Uterus (tissue), 3 donors: ENCODE measurements at regions not wholly inside any gene's neighbourhood (a gene's known extent, or its start where the extent isn't known, plus 50 kb on each side); places are given as distances from the start of the nearest gene placed in this dataset.

Experiments
- DNase-seq, 2 donors: peaks; one replicate each; pipeline ENCODE4 v3.0.0-alpha.2; 2019 to 2020
- H3K27ac ChIP-seq, 2 donors: fragments of 200-600 bp; sonication (generic); 1 replicate in 1 of 2; 2 replicates in 1 of 2; pipeline ENCODE4 v1.5.1; 2016 to 2018
- H3K27me3 ChIP-seq, 2 donors: fragments of 200-600 bp; sonication (generic); one replicate each; pipeline ENCODE4 v1.5.1; 2018 to 2019; ENCODE audit warnings: control low read depth in 1 of 2
- H3K36me3 ChIP-seq, 2 donors: fragments of 200-600 bp; sonication (generic); one replicate each; pipeline ENCODE4 v1.5.1; 2019; ENCODE audit warnings: control low read depth in 1 of 2
- H3K4me1 ChIP-seq, 2 donors: fragments of 200-600 bp; sonication (generic); one replicate each; pipeline ENCODE4 v1.5.1; 2018 to 2019; ENCODE audit warnings: control low read depth in 1 of 2
- H3K4me3 ChIP-seq, 2 donors: fragments of 200-600 bp; sonication (generic); 1 replicate in 1 of 2; 2 replicates in 1 of 2; pipeline ENCODE4 v1.5.1; 2018 to 2019; ENCODE audit warnings: mild to moderate bottlenecking in 1 of 2
- H3K9me3 ChIP-seq, 2 donors: fragments of 200-600 bp; sonication (generic); one replicate each; pipeline ENCODE4 v1.5.1; 2019; ENCODE audit warnings: control low read depth in 1 of 2
- POLR2A ChIP-seq, 2 donors: fragments of 450-650 bp; IDR thresholded peaks; one replicate each; pipeline ENCODE4 v1.6.1; 2016; ENCODE audit warnings: antibody characterized with exemption in 2 of 2, mild to moderate bottlenecking in 1 of 2, moderate library complexity in 1 of 2
- intact Hi-C: fragments of 100-400 bp; cut with DNase I; formaldehyde crosslinking; loops from one replicate; pipeline ENCODE4 v1.15.1; 2023; ENCODE audit warnings: low total_unique reads
- TF ChIP-seq, protein P1 (sequence below), 4 experiments: fragments of 200-600 bp in 2 of 4; fragments of 450-650 bp in 2 of 4; sonication (generic) in 2 of 4; IDR thresholded peaks; one replicate each; pipeline ENCODE4 v1.5.1; 2016 to 2019; ENCODE audit warnings: antibody characterized with exemption in 4 of 4, mild to moderate bottlenecking in 2 of 4, moderate library complexity in 1 of 4
- donor health status: DM: yes; HTN: yes; CAD: no.

DNA sequence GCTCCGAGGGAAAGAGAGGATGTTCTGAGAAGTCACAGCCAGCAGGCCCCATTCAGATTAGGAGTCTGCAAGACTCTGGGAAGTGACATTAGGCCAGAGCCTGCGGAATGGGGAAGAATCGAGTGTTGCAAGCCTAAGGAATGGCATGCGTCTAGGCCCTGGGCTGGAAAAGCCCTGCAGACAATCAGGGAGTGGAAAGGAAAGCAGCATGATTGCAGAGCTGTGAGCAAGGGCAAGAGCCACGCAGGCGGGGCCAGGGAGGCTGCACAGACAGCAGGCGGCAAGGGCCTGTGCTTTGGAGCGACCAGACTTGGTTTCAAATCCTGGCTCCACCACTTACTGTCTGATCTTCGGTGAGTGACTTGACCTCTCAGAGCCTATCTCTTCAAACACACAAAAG lies 118.2 kb downstream of the RRAGC start:
- Histone ChIP-seq H3K4me3 (no peak overlapping the region), H3K4me1 (no peaks in the 10 kb centered on the region), H3K36me3 (no peaks in the 10 kb centered on the region), H3K9me3 (no peaks in the 10 kb centered on the region), H3K27ac (no peak overlapping the region), H3K27me3 (no peaks in the 10 kb centered on the region)
- TF ChIP-seq, protein P1, sequence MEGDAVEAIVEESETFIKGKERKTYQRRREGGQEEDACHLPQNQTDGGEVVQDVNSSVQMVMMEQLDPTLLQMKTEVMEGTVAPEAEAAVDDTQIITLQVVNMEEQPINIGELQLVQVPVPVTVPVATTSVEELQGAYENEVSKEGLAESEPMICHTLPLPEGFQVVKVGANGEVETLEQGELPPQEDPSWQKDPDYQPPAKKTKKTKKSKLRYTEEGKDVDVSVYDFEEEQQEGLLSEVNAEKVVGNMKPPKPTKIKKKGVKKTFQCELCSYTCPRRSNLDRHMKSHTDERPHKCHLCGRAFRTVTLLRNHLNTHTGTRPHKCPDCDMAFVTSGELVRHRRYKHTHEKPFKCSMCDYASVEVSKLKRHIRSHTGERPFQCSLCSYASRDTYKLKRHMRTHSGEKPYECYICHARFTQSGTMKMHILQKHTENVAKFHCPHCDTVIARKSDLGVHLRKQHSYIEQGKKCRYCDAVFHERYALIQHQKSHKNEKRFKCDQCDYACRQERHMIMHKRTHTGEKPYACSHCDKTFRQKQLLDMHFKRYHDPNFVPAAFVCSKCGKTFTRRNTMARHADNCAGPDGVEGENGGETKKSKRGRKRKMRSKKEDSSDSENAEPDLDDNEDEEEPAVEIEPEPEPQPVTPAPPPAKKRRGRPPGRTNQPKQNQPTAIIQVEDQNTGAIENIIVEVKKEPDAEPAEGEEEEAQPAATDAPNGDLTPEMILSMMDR (IDR thresholded peaks at IDR 0.05) = no peak
- no peak for TF ChIP-seq POLR2A (IDR thresholded peaks at IDR 0.05)
- DNase-seq = no peak
- intact Hi-C loops = no loop called here

DNA sequence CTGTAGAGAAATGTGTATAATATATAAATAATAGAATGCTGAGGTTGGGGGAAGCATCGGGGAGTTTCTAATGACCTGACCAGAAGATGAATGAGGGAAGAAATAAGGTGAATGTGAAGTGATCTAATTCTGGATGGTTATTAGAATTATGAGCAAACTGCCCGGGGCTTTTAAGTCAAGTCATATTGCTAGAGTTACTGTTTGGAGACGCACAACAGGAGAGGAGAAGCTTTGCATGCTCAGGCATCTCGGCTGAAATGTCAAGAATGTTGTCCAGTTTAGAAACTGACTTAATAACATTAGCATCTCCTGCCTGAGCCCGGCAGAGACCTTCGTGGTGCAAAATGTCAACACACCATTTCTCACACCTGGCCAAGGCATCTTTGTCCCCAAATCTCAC lies 119.1 kb downstream of the RRAGC start:
- Histone ChIP-seq H3K4me3 (no peak overlapping the region), H3K27me3 (no peaks in the 10 kb centered on the region), H3K27ac (no peak overlapping the region), H3K36me3 (no peaks in the 10 kb centered on the region), H3K4me1 (no peaks in the 10 kb centered on the region), H3K9me3 (no peaks in the 10 kb centered on the region)
- DNase-seq = no peak
- intact Hi-C loops = no loop called here
- TF ChIP-seq POLR2A (IDR thresholded peaks at IDR 0.05) = no peak
- TF ChIP-seq, protein P1 (IDR thresholded peaks at IDR 0.05) = no peak

DNA sequence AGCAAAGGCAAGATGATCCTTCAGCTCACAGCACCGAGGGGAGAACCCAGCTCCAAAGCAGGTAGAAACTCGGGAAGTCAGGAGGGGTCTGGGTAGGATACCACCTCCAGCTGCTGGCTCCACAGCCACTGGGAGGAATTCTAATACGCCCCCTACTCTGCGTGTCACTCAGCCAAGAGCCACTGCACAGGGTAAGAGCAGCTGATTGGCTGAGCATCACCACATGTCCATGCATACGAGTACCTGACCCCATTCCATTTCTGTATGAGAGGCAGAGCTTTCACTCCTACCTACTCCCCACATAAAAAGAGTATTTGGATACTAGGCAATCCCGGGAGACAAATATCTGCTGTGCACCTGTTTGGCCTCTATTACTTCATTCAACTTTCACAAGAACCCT lies 121.4 kb downstream of the RRAGC start:
- H3K27ac ChIP-seq = no peak overlapping the region
- TF ChIP-seq POLR2A (IDR thresholded peaks at IDR 0.05) = no peak
- TF ChIP-seq, protein P1 (IDR thresholded peaks at IDR 0.05) = no peak

DNA sequence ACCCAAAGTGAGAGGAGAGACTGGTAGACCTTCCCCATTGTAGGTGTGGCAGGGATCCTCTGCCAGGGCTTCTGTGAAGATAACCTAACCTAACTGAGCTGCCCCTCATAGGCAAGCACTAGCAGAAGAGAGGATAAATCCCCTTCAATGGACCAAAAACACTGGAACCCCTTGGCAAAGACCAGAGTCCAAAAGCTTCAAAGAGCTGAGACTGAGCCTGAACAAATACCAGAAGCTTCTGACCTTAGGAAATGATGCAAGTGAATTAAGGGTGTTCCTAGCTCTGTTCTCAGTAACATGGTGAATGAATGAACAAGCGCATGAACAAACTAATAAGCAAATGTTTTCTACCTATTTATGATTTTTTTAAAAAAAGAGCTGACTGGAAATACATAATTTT lies 123.2 kb downstream of the RRAGC start:
- TF ChIP-seq, protein P1 (IDR thresholded peaks at IDR 0.05) = no peak
- TF ChIP-seq POLR2A (IDR thresholded peaks at IDR 0.05) = no peak
- Histone ChIP-seq H3K4me1 (no peaks in the 10 kb centered on the region), H3K9me3 (no peaks in the 10 kb centered on the region), H3K27me3 (no peaks in the 10 kb centered on the region), H3K4me3 (no peak overlapping the region), H3K27ac (no peak overlapping the region), H3K36me3 (no peaks in the 10 kb centered on the region)
- DNase-seq = no peak
- intact Hi-C loops = no loop called here

More for the DNA sequence above, 121.4 kb downstream of the RRAGC start:
- DNase-seq = no peak
- Histone ChIP-seq H3K4me3 (no peak overlapping the region), H3K4me1 (no peaks in the 10 kb centered on the region), H3K9me3 (no peaks in the 10 kb centered on the region), H3K36me3 (no peaks in the 10 kb centered on the region), H3K27me3 (no peaks in the 10 kb centered on the region)
- intact Hi-C loops = no loop called here

DNA sequence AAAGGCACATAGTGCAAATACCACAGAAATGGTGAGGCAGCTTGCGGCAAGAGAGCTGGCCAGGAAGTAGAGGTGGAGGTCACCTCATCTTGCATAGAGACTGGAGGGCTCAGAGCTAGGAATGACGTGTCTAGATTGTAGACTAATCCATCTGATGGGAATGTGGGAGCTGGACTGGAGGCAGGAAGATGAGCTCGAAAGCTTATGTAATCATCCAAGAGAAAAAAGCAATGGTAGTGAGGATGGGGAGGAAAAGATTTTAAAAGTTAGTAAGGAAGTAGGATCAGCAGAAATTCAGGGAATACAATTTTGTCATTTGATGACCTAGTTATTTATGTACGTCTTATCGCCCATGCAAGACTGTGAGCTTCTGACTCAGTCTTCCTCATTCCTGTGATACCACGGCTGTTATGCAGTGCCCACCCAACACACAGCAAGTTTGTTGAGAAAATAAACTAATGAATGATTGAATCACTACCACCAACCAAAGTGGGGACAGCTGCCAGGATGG lies 123.9 kb downstream of the RRAGC start:
- intact Hi-C loops = no loop called here
- TF ChIP-seq POLR2A (IDR thresholded peaks at IDR 0.05) = no peak
- TF ChIP-seq, protein P1 (IDR thresholded peaks at IDR 0.05) = no peak
- no peak overlapping the region for H3K27ac ChIP-seq

More for the DNA sequence above, 123.9 kb downstream of the RRAGC start:
- DNase-seq = no peak
- Histone ChIP-seq H3K36me3 (no peaks in the 10 kb centered on the region), H3K9me3 (no peaks in the 10 kb centered on the region), H3K4me1 (no peaks in the 10 kb centered on the region), H3K4me3 (no peak overlapping the region), H3K27me3 (no peaks in the 10 kb centered on the region)
